GM23248 (cell line): ENCODE measurements at regions not wholly inside any gene's neighbourhood (a gene's known extent, or its start where the extent isn't known, plus 50 kb on each side); places are given as distances from the start of the nearest gene placed in this dataset.

Experiments used
- EZH2 ChIP-seq: fragments of 200-600 bp; sonication (generic); IDR thresholded peaks from 2 replicates; pipeline ENCODE4 v1.6.1; 2018; ENCODE audit warnings: antibody characterized with exemption, mild to moderate bottlenecking; ENCODE audit not compliant: insufficient read depth, poor library complexity, severe bottlenecking
- EZH2phosphoT487 ChIP-seq: fragments of 200-600 bp; sonication (generic); IDR thresholded peaks from 2 replicates; pipeline ENCODE4 v1.6.1; 2018; ENCODE audit warnings: antibody characterized with exemption, moderate library complexity, mild to moderate bottlenecking, low read depth; ENCODE audit not compliant: insufficient read depth

DNA sequence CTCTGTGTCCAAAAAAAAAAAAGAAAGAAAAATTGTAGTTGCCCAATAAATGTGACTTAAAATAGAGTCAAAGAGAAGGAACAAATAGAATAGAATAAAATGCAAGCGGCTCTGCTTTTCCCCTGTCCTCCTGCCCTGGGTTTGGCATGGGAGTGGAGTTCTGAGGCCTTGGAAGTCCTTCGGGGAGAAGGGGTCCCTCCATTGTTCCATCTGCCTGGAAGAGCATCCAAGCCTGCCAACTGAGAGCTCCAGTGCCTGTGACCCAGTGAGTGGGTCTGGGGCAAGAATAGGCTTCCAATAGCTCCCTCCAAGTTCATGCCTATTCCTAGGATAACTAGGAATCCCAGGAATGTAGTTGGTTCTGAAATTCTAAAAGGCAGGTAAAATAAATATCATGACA is 321.4 kb downstream of the MYCN start:
- TF ChIP-seq EZH2 (no peak), EZH2phosphoT487 (no peak)
